GM21529 (cell line): ENCODE measurements at regions not wholly inside any gene's neighbourhood (a gene's known extent, or its start where the extent isn't known, plus 50 kb on each side); places are given as distances from the start of the nearest gene placed in this dataset.
"Not testable (repeated sequence)": the region's sequence is repeated elsewhere in the genome, so short reads cannot be mapped to it uniquely, and the experiment has no call there.

Experiments used
- ATAC-seq: cut with Tn5 transposase; IDR thresholded peaks from one replicate; pipeline ENCODE4 v1.9.1; 2021; ENCODE audit not compliant: unreplicated experiment

- ATAC-seq: no peak
These were observed 61.4 kb downstream of the NXNL2 start for GRCh38 chr9:88596376-88596775.

- no peak for ATAC-seq
These were observed 70.0 kb downstream of the NXNL2 start for GRCh38 chr9:88604836-88605511.

DNA sequence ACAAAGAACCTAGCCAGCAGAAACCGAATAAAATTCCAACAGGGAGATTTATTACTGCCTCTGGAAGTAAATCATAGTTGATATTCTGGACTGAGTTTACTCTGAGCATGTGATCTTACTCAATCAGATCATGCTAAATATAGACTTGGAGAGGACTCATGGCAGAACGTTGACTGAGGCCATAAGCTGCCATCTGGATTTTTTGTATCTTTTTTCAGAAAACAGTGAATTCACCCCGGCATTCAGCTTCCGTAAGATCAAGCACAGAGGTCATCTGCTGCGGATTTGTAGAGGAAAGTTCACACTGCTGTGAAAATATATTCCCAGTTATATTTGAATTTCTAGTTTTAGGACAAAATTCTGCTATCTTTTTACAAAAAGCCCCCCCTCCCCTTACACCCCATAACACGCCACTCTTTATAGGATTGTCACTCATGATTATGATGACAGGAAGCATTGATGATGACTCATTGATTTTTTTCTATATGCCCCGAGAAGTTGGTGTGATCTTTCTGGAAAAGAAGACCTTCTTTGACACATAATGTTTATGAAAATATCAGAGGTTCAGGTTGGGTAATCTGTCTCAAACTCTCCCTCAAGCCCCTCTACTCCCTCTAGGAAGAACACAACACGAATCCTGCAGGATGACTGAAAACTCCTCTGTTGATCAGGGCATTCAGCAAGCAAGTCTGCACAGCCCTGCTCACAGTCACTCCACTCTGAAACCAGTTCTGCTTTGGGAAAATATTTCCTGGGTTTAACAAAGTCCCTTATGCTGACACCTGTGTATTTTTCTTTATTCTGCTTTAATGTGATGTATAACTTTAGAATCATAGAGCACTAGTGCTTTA is 70.8 kb downstream of the NXNL2 start:
- ATAC-seq: no peak

- ATAC-seq: no peak
These were observed 79.4 kb downstream of the NXNL2 start for GRCh38 chr9:88614359-88614758.

DNA sequence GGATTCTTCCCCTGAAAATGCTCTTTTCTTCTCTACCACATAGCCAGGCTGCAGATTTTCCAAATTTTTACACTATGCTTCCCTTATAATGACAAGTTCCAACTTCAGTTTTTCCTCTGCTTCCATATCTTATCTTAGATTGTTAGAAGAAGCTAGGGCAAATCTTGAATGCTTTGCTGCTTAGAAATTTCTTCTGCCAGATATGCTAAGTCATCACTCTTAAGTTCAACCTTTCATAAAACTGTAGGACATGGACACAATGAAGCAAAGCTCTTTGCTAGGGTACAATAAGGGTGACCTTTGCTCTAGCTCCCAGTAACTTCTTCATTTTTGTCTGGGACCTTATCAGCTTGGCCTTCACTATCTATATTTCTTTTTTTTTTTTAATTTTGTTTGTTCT is 88.7 kb downstream of the NXNL2 start:
- ATAC-seq: no peak

DNA sequence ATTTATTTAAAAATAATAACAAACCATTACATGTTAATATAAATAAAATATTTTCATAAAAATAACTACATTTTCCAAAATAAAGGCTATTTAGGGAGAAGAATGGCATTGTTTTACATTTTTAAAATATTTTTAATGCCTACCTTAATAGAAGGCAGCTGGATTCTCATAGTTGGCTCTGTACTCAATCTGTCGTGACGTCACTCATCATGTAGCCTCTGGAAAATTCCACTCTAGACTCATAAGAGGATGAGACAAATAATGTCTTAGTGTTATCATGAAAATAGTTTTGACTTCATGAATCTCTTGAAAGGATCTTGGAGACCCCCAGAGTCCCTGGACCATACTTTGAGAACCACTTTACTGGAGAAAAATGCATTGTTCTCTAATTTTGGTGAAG is 93.1 kb downstream of the NXNL2 start:
- no peak for ATAC-seq

DNA sequence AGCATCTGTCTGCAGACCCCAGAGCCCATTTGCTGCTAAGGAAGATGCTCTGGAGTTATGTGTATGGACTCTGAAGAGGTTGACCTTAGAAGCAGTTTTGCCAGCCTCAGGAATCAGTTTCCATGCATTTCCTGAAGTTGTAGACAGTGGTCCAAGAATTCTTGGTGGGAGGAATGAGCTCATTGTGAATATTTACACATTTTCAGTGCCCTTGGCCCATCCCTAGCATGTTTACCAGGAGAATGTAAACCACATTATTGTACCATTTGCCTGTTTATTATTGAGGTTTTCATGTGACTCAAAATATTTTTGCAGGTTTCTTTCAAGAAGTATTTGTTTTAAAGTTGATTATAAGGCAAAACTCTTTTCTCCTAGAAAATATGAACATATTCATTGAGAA is 93.8 kb downstream of the NXNL2 start:
- no peak for ATAC-seq

- ATAC-seq: not testable (repeated sequence)
These were observed 95.6 kb downstream of the NXNL2 start for GRCh38 chr9:88630574-88630973.

DNA sequence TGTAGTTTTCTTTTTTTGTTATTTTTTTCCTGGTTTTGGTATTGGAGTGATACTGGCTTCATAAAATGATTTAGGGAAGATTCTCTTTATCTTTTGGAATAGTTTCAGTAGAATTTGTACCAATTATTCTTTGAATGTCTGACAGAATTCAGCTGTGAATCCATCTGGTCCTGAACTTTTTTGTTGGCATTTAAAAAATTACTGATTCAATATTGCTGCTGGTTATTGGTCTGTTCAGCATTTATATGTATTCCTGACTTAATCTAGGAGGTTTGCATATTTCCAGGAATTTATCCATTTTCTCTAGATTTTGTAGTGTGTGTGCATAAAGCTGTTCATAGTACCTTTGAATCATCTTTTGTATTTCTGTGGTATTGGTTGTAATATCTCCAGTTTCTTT is 100.2 kb downstream of the NXNL2 start:
- no peak for ATAC-seq

DNA sequence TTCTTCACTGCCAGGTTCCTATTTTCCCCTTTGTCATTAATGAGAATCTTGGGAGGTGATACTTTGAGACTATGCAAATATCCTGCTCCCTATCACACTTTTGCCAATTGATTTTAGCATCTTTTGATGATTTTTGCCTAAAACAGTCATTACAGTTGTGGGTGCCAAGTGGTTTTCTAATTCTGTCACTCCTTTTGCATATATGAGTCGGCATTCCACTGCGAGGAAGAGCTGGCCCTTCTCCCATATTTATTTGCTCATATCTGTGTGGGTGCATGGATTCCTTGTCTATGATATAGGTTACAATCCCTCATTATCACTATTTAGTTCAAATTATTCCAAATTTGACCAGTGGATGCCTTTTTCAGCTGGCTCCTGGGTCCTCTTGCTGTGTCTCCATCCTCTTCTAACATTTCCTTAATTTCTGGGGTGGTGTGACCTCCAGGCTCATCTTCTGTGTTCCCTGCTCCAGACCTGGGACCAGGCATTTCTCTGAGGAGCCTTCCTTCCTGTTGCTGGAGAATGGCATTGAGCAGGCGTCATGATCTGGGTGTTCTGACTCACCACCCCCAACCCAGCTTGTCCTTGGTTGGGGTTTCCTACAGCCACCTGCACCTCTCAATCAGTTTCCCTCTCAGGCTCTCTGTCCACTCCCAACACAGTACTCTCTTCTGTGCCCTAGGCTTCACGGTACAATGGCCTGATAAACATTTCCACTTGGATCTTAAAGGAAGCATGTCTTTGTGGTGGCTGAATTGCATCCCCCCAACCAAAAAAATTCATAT is 106.7 kb downstream of the NXNL2 start:
- no peak for ATAC-seq

DNA sequence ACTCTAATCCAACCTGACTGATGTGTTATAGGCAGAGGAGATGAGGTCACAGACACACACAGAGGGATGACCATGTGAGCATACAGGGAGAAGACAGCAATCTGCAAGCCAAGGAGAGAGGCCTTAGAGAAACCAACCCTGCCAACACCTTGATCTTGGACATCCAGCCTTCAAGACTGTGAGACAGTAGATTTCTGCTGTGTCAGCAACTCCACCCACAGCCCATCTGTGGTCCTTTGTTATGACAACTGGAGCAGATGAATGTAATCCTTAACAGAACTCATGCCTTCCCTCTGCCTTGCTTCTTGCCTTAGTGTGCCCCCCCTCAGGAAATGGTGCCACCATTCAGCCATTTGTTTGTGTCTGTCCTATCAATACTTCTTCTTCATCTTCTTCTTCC is 107.4 kb downstream of the NXNL2 start:
- ATAC-seq: no peak

DNA sequence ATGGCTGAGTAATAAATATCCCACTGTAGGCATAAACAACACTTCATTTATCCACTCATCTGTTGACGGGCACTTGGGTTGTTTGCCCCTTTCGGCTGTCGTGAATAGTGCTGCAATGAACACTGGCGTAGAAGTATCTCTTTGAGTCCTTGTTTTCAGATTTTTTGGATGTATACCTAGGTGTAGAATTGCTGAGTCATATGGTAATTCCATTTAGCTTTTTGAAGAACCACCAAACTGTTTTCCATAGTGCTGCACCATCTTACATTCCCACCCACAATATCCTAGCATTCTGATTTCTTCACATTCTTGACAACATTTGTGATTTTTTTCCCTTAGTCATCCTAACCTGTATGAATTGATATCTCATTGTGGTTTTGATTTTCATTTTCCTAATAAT is 109.0 kb downstream of the NXNL2 start:
- ATAC-seq: no peak

GRCh38 chr9:88645172-88645878 is 110.3 kb downstream of the NXNL2 start:
- ATAC-seq: no peak

GRCh38 chr9:88645879-88646199 is 110.9 kb downstream of the NXNL2 start:
- no peak for ATAC-seq

DNA sequence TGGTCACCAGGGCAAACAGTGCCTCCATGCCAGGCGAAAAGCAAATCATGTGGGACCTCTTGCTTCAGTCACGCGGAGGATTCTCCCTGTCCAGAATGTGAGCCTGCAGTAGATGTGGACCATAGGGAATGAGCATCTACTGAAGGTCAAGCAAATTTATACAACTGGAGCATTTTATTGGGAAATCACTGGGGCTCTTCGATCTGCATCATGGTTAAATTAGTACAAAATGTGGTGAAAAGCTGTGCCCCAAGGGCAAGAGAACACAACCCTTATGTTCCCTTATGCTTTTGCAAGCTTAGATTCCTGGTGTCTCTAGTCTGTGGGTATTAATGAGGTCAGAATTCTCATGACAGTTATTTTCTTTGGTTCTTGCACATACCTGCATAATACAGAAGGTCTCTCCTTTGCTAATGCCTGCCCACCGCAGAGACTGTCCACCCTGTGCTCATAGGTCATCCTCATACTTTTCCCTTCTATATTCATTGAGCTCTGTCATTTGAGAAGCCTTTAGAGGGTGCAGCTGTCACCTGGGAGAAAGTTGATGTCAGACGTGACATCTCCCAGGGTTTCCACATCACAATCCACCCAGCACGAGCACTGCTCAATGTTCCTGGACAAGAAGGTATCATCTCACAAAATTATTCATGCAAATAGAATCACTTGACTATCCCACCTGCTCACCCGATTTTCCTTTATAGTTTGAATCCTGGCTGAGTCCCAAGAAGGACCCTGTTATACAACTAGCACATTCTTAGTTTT is 111.7 kb downstream of the NXNL2 start:
- ATAC-seq: no peak

- ATAC-seq: no peak
These were observed 117.0 kb downstream of the NXNL2 start for GRCh38 chr9:88651682-88652633.

DNA sequence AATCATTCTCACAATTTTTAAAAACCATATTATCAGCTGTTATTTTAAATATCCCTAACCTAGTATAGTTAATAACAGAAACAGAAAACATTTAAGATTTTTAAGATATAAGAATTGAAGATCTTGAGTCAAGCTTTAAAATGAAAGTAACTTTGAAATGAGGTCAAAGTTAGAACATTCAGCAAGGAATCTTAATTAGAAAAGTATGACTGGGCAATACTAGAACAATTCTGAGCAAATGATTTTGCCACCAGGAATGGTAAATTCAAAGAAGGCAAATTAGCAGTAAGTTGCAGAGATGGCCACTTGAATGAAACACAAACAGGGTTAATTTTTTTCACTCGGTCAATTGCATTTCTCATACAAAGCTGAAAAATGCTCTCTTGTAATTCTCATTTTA is 117.9 kb downstream of the NXNL2 start:
- no peak for ATAC-seq

DNA sequence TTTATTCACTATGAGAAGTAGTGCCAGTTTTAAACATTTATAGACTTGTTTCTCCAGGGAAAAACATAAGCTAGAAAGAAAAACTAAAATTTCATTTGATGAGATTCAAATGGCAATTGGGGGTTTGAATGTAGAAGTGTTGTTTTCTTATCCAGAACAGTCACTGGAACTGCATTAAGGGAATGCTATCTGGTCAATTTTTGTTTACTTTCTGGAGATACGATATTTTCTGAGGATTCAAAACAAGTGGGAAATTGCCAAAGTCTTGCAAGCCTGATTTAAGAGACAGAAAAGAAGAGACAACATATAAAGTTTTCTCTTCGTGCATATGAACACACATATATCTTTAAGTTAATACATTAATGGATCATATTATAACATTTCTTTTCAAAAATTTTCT is 118.4 kb downstream of the NXNL2 start:
- no peak for ATAC-seq

GRCh38 chr9:88653911-88654310 is 118.9 kb downstream of the NXNL2 start:
- no peak for ATAC-seq
